ENCODE measurements at regions not wholly inside any gene's neighbourhood (a gene's known extent, or its start where the extent isn't known, plus 50 kb on each side); places are given as distances from the start of the nearest gene placed in this dataset.
A peak's percentile ranks its signal among the peaks of the same experiment; 100 is the strongest.

DNA sequence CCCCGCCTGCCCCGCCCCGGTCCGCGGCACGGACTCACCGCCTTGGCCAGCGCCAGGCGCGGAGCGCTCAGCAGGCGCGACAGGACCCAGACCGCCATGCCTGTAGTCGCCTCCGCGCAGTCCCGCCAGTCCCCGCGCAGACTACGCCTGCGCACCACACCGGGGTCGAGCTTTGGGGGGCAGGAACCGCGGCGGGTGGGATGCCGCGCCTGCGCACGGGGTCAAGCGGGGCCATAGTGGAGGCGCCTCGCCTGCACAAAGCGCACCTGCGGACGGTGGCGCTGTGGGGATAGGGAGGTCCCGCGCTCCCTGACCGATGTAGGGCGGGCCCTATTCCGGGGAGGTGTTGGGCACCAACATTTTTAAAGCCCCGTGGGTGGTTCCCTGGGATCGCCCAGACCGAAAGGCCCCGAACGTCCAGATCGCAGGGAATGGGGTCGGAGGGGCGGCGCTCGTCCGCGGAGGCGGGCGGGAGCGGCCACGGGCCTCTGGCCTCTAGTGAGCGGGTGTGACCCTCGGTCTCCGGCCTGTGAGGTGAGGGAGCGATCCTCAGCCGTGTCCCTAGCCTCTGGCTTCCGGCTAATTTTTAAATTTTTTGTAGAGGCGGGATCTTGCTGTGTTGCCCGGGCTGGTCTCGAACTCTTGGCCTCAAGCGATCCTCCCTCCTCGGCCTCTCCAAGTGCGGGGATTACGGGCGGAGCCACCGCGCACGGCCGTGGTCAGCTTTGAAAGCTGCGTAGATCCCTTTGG, 70.8 kb upstream of the LPCAT1 start (continued):
- TF ChIP-seq, protein P1, sequence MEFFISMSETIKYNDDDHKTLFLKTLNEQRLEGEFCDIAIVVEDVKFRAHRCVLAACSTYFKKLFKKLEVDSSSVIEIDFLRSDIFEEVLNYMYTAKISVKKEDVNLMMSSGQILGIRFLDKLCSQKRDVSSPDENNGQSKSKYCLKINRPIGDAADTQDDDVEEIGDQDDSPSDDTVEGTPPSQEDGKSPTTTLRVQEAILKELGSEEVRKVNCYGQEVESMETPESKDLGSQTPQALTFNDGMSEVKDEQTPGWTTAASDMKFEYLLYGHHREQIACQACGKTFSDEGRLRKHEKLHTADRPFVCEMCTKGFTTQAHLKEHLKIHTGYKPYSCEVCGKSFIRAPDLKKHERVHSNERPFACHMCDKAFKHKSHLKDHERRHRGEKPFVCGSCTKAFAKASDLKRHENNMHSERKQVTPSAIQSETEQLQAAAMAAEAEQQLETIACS (CRISPR knock-in tag; IDR thresholded peaks at IDR 0.05): peak; percentile 85
- TF ChIP-seq ZNF263 (CRISPR knock-in tag; IDR thresholded peaks at IDR 0.05): no peak; the same call in 1 of the 2 replicates
- peak; percentile 42; the same call in 1 of the 2 replicates for TF ChIP-seq ZZZ3 (CRISPR knock-in tag; IDR thresholded peaks at IDR 0.05; ENCODE audit: borderline replicate concordance)
- peak; percentile 79 for TF ChIP-seq SAP130 (CRISPR knock-in tag; IDR thresholded peaks at IDR 0.05; ENCODE audit: low read depth)
- TF ChIP-seq, protein P2, sequence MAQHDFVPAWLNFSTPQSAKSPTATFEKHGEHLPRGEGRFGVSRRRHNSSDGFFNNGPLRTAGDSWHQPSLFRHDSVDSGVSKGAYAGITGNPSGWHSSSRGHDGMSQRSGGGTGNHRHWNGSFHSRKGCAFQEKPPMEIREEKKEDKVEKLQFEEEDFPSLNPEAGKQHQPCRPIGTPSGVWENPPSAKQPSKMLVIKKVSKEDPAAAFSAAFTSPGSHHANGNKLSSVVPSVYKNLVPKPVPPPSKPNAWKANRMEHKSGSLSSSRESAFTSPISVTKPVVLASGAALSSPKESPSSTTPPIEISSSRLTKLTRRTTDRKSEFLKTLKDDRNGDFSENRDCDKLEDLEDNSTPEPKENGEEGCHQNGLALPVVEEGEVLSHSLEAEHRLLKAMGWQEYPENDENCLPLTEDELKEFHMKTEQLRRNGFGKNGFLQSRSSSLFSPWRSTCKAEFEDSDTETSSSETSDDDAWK (CRISPR knock-in tag; IDR thresholded peaks at IDR 0.05): no peak
- TF ChIP-seq, protein P3, sequence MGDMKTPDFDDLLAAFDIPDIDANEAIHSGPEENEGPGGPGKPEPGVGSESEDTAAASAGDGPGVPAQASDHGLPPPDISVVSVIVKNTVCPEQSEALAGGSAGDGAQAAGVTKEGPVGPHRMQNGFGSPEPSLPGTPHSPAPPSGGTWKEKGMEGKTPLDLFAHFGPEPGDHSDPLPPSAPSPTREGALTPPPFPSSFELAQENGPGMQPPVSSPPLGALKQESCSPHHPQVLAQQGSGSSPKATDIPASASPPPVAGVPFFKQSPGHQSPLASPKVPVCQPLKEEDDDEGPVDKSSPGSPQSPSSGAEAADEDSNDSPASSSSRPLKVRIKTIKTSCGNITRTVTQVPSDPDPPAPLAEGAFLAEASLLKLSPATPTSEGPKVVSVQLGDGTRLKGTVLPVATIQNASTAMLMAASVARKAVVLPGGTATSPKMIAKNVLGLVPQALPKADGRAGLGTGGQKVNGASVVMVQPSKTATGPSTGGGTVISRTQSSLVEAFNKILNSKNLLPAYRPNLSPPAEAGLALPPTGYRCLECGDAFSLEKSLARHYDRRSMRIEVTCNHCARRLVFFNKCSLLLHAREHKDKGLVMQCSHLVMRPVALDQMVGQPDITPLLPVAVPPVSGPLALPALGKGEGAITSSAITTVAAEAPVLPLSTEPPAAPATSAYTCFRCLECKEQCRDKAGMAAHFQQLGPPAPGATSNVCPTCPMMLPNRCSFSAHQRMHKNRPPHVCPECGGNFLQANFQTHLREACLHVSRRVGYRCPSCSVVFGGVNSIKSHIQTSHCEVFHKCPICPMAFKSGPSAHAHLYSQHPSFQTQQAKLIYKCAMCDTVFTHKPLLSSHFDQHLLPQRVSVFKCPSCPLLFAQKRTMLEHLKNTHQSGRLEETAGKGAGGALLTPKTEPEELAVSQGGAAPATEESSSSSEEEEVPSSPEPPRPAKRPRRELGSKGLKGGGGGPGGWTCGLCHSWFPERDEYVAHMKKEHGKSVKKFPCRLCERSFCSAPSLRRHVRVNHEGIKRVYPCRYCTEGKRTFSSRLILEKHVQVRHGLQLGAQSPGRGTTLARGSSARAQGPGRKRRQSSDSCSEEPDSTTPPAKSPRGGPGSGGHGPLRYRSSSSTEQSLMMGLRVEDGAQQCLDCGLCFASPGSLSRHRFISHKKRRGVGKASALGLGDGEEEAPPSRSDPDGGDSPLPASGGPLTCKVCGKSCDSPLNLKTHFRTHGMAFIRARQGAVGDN (CRISPR knock-in tag; IDR thresholded peaks at IDR 0.05): peak; percentile 96
- TF ChIP-seq ELF3 (CRISPR knock-in tag; IDR thresholded peaks at IDR 0.05): 0 out of 2 replicates have a peak, but pooled peaks have one; percentile 48
- TF ChIP-seq ZNF296 (CRISPR knock-in tag; conservative IDR thresholded peaks at IDR 0.05): 0 out of 2 replicates have a peak, but pooled peaks have one; percentile 30
- TF ChIP-seq LCORL (IDR thresholded peaks at IDR 0.05): no peak
- peak; percentile 65; the same call in 1 of the 2 replicates for TF ChIP-seq LCORL (CRISPR knock-in tag; IDR thresholded peaks at IDR 0.05)
- no peak for TF ChIP-seq GABPA (IDR thresholded peaks at IDR 0.05; ENCODE audit: low read depth, low read length)
- no peak for TF ChIP-seq GABPA (CRISPR knock-in tag; IDR thresholded peaks at IDR 0.05; ENCODE audit: low read depth)
- TF ChIP-seq, protein P4, sequence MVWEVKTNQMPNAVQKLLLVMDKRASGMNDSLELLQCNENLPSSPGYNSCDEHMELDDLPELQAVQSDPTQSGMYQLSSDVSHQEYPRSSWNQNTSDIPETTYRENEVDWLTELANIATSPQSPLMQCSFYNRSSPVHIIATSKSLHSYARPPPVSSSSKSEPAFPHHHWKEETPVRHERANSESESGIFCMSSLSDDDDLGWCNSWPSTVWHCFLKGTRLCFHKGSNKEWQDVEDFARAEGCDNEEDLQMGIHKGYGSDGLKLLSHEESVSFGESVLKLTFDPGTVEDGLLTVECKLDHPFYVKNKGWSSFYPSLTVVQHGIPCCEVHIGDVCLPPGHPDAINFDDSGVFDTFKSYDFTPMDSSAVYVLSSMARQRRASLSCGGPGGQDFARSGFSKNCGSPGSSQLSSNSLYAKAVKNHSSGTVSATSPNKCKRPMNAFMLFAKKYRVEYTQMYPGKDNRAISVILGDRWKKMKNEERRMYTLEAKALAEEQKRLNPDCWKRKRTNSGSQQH (CRISPR knock-in tag; IDR thresholded peaks at IDR 0.05; ENCODE audit: low read depth): 0 out of 2 replicates have a peak, but pooled peaks have one; percentile 46
- TF ChIP-seq, protein P5, sequence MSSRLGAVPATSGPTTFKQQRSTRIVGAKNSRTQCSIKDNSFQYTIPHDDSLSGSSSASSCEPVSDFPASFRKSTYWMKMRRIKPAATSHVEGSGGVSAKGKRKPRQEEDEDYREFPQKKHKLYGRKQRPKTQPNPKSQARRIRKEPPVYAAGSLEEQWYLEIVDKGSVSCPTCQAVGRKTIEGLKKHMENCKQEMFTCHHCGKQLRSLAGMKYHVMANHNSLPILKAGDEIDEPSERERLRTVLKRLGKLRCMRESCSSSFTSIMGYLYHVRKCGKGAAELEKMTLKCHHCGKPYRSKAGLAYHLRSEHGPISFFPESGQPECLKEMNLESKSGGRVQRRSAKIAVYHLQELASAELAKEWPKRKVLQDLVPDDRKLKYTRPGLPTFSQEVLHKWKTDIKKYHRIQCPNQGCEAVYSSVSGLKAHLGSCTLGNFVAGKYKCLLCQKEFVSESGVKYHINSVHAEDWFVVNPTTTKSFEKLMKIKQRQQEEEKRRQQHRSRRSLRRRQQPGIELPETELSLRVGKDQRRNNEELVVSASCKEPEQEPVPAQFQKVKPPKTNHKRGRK (CRISPR knock-in tag; IDR thresholded peaks at IDR 0.05): no peak
- TF ChIP-seq, protein P6, sequence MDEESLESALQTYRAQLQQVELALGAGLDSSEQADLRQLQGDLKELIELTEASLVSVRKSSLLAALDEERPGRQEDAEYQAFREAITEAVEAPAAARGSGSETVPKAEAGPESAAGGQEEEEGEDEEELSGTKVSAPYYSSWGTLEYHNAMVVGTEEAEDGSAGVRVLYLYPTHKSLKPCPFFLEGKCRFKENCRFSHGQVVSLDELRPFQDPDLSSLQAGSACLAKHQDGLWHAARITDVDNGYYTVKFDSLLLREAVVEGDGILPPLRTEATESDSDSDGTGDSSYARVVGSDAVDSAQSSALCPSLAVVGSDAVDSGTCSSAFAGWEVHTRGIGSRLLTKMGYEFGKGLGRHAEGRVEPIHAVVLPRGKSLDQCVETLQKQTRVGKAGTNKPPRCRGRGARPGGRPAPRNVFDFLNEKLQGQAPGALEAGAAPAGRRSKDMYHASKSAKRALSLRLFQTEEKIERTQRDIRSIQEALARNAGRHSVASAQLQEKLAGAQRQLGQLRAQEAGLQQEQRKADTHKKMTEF (CRISPR knock-in tag; IDR thresholded peaks at IDR 0.05): peak; percentile 81
- TF ChIP-seq PHF8 (CRISPR knock-in tag; IDR thresholded peaks at IDR 0.05): peak; percentile 77
- TF ChIP-seq ZNF558 (CRISPR knock-in tag; IDR thresholded peaks at IDR 0.05; ENCODE audit: borderline replicate concordance): peak; percentile 82; the same call in 1 of the 2 replicates
- TF ChIP-seq, protein P7, sequence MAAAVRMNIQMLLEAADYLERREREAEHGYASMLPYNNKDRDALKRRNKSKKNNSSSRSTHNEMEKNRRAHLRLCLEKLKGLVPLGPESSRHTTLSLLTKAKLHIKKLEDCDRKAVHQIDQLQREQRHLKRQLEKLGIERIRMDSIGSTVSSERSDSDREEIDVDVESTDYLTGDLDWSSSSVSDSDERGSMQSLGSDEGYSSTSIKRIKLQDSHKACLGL (CRISPR knock-in tag; IDR thresholded peaks at IDR 0.05): no peak; the same call in 1 of the 2 replicates

All from HepG2 (cell line).